ENCODE measurements at regions not wholly inside any gene's neighbourhood (a gene's known extent, or its start where the extent isn't known, plus 50 kb on each side); places are given as distances from the start of the nearest gene placed in this dataset.

- TF ChIP-seq ZNF70 (CRISPR knock-in tag; IDR thresholded peaks at IDR 0.05) (no peak), TOX (CRISPR knock-in tag; IDR thresholded peaks at IDR 0.05; ENCODE audit: borderline replicate concordance) (no peak), POU6F1 (CRISPR knock-in tag; IDR thresholded peaks at IDR 0.05; ENCODE audit: borderline replicate concordance, low read depth) (no peak), BACH2 (CRISPR knock-in tag; IDR thresholded peaks at IDR 0.05; ENCODE audit: borderline replicate concordance) (no peak), CSRNP3 (CRISPR knock-in tag; IDR thresholded peaks at IDR 0.05) (no peak), SNAI2 (CRISPR knock-in tag; IDR thresholded peaks at IDR 0.05) (no peak), ESRRG (CRISPR knock-in tag; IDR thresholded peaks at IDR 0.05) (no peak), CSDC2 (CRISPR knock-in tag; IDR thresholded peaks at IDR 0.05) (no peak), ARNTL (CRISPR knock-in tag; IDR thresholded peaks at IDR 0.05; ENCODE audit: borderline replicate concordance, low read depth) (no peak), ISL1 (CRISPR knock-in tag; IDR thresholded peaks at IDR 0.05) (no peak), ZFP3 (CRISPR knock-in tag; IDR thresholded peaks at IDR 0.05) (no peak), ZC3H10 (CRISPR knock-in tag; IDR thresholded peaks at IDR 0.05) (no peak)
- no peak for ATAC-seq
Observed at GRCh38 chr3:102144063-102144462, 290.8 kb upstream of the ZPLD1 start.

GRCh38 chr3:102148598-102149337 lies 286.0 kb upstream of the ZPLD1 start:
- ATAC-seq, result no peak
- no peak for TF ChIP-seq ZC3H10 (CRISPR knock-in tag; IDR thresholded peaks at IDR 0.05)
- TF ChIP-seq BACH2 (CRISPR knock-in tag; IDR thresholded peaks at IDR 0.05; ENCODE audit: borderline replicate concordance), result no peak
- TF ChIP-seq TCF4 (CRISPR knock-in tag; IDR thresholded peaks at IDR 0.05; ENCODE audit: borderline replicate concordance), result no peak
- TF ChIP-seq TOX (CRISPR knock-in tag; IDR thresholded peaks at IDR 0.05; ENCODE audit: borderline replicate concordance), result no peak
- no peak for TF ChIP-seq RARB (CRISPR knock-in tag; IDR thresholded peaks at IDR 0.05)
- no peak for TF ChIP-seq ZFP3 (CRISPR knock-in tag; IDR thresholded peaks at IDR 0.05)
- TF ChIP-seq ISL1 (CRISPR knock-in tag; IDR thresholded peaks at IDR 0.05), result no peak
- no peak for TF ChIP-seq SNAI2 (CRISPR knock-in tag; IDR thresholded peaks at IDR 0.05)
- no peak for TF ChIP-seq ZFP30 (CRISPR knock-in tag; IDR thresholded peaks at IDR 0.05)

GRCh38 chr3:102151935-102152334 lies 282.9 kb upstream of the ZPLD1 start:
- no peak for ATAC-seq

More at GRCh38 chr3:102151935-102152334, 282.9 kb upstream of the ZPLD1 start:
- TF ChIP-seq GLIS3 (CRISPR knock-in tag; IDR thresholded peaks at IDR 0.05) (no peak), ESRRG (CRISPR knock-in tag; IDR thresholded peaks at IDR 0.05) (no peak), ZFP30 (CRISPR knock-in tag; IDR thresholded peaks at IDR 0.05) (no peak), ZNF70 (CRISPR knock-in tag; IDR thresholded peaks at IDR 0.05) (no peak), POU6F1 (CRISPR knock-in tag; IDR thresholded peaks at IDR 0.05; ENCODE audit: borderline replicate concordance, low read depth) (no peak), CSRNP3 (CRISPR knock-in tag; IDR thresholded peaks at IDR 0.05) (no peak), PATZ1 (CRISPR knock-in tag; IDR thresholded peaks at IDR 0.05; ENCODE audit: borderline replicate concordance) (no peak), BACH2 (CRISPR knock-in tag; IDR thresholded peaks at IDR 0.05; ENCODE audit: borderline replicate concordance) (no peak), ZNF8 (CRISPR knock-in tag; IDR thresholded peaks at IDR 0.05) (no peak), TSHZ2 (CRISPR knock-in tag; IDR thresholded peaks at IDR 0.05) (no peak), TCF4 (CRISPR knock-in tag; IDR thresholded peaks at IDR 0.05; ENCODE audit: borderline replicate concordance) (no peak)
